K562 (cell line): ENCODE measurements at regions not wholly inside any gene's neighbourhood (a gene's known extent, or its start where the extent isn't known, plus 50 kb on each side); places are given as distances from the start of the nearest gene placed in this dataset.

Experiments
- ATF1 ChIP-seq, 2 experiments: fragments of 450-650 bp in 1 of 2; IDR thresholded peaks; 2 replicates each; pipeline ENCODE4 v1.6.1; 2016; ENCODE audit warnings: missing compliant biosample characterization in 1 of 2, missing genetic modification characterization in 1 of 2
- CHD7 ChIP-seq: fragments of 200-600 bp; sonication (generic); IDR thresholded peaks from one replicate; pipeline ENCODE4 v1.6.1; 2012; ENCODE audit warnings: mild to moderate bottlenecking, low read depth, low read length, inconsistent platforms
- FOXJ2 ChIP-seq: fragments of 200-800 bp; sonication (Bioruptor generic); IDR thresholded peaks from 2 replicates; pipeline ENCODE4 v1.6.1; 2016; ENCODE audit warnings: missing genetic modification characterization, missing compliant biosample characterization
- GATAD2B ChIP-seq: fragments of 450-650 bp; IDR thresholded peaks from 2 replicates; pipeline ENCODE4 v1.6.1; 2017; ENCODE audit warnings: mild to moderate bottlenecking, borderline replicate concordance
- MAFK ChIP-seq: IDR thresholded peaks from 2 replicates; pipeline ENCODE4 v1.6.1; 2011; ENCODE audit warnings: low read length, improper control_type of control experiment
- NCOR1 ChIP-seq: fragments of 450-650 bp; IDR thresholded peaks from 2 replicates; pipeline ENCODE4 v1.6.1; 2016; ENCODE audit warnings: mild to moderate bottlenecking, moderate library complexity
- NFATC3 ChIP-seq: fragments of 450-650 bp; IDR thresholded peaks from 2 replicates; pipeline ENCODE4 v1.6.1; 2017; ENCODE audit warnings: mild to moderate bottlenecking
- NFRKB ChIP-seq: fragments of 450-650 bp; IDR thresholded peaks from 2 replicates; pipeline ENCODE4 v1.6.1; 2016; ENCODE audit warnings: low read depth
- RERE ChIP-seq: sonication (generic); formaldehyde crosslinking; IDR thresholded peaks from 2 replicates; pipeline ENCODE4 v1.8.0; 2023; ENCODE audit warnings: missing genetic modification reagents, mild to moderate bottlenecking, borderline replicate concordance
- SRSF7 ChIP-seq: fragments of 200-400 bp; formaldehyde crosslinking; optimal IDR thresholded peaks from 2 replicates; pipeline ENCODE3; 2017; ENCODE audit warnings: mild to moderate bottlenecking, low read depth, low read length
- STAT5A ChIP-seq: IDR thresholded peaks from 2 replicates; pipeline ENCODE4 v1.6.1; 2012; ENCODE audit warnings: low read length, inconsistent platforms, borderline replicate concordance
- ZNF316 ChIP-seq: fragments of 450-650 bp; IDR thresholded peaks from 2 replicates; pipeline ENCODE4 v1.6.1; 2016

- TF ChIP-seq CHD7 (no peak), SRSF7 (no peak), NCOR1 (peak; percentile 38; the same call in 1 of the 2 replicates), NFATC3 (no peak), FOXJ2 (no peak), GATAD2B (peak; percentile 26; the same call in 1 of the 2 replicates), NFRKB (peak; percentile 36), RERE (CRISPR knock-in tag) (no peak), STAT5A (no peak), ZNF316 (peak; percentile 69), ATF1 (CRISPR knock-in tag; IDR thresholded peaks at IDR 0.05) (no peak), ATF1 (tag; IDR thresholded peaks at IDR 0.05) (no peak), MAFK (peak; percentile 59; the same call in 1 of the 2 replicates)
Measured at GRCh38 chr14:61103541-61104339, 122.7 kb downstream of the SLC38A6 start (continued).
